GM18498 (cell line): ENCODE measurements at regions not wholly inside any gene's neighbourhood (a gene's known extent, or its start where the extent isn't known, plus 50 kb on each side); places are given as distances from the start of the nearest gene placed in this dataset.

Source experiments
- ATAC-seq: cut with Tn5 transposase; IDR thresholded peaks from one replicate; pipeline ENCODE4 v1.9.1; 2021; ENCODE audit warnings: mild to moderate bottlenecking, moderate library complexity; ENCODE audit not compliant: unreplicated experiment

GRCh38 chr15:61499376-61499775 lies 270.3 kb upstream of the RORA start:
- ATAC-seq: no peak

GRCh38 chr15:61489571-61489970 lies 260.5 kb upstream of the RORA start:
- ATAC-seq: no peak

DNA sequence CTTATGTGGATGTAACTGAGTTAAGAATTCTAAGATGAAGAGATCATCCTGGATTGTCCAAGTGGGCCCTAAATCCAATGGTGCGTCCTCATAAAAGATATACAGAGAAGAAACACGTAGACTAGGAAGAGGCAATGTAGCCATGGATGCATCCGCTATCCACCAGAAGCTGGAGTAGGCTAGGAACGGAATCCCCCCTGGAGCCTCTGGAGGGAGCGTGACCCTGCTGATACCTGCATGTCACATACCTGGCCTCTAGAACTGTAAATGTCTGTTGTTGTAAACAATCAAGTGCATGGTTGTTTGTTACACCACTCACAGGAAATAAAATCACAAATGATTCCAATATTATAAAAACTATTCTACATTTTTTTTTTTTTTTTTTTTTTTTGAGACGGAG lies 254.5 kb upstream of the RORA start:
- ATAC-seq: no peak

- no peak for ATAC-seq
Measured at GRCh38 chr15:61481886-61482285, 252.8 kb upstream of the RORA start.

DNA sequence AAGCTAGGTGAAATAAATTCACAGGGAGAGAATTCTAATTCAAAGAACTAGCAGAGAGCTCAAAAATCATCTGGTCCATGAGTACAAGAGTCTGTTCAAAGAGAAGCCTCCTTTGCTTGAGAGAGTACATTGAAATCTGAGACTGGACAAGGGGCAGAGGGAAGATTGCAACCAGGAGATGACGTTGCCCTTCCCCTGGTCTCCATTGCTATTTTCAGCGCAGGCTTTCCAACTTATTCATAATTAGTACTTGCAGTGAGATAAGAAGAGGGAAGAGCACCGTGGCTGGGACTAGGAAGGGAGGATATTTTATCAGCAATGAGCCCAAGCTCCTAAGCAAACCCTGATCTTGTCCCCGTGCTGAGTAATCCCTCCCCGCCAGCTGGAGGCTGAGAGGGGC lies 251.8 kb upstream of the RORA start:
- no peak for ATAC-seq

DNA sequence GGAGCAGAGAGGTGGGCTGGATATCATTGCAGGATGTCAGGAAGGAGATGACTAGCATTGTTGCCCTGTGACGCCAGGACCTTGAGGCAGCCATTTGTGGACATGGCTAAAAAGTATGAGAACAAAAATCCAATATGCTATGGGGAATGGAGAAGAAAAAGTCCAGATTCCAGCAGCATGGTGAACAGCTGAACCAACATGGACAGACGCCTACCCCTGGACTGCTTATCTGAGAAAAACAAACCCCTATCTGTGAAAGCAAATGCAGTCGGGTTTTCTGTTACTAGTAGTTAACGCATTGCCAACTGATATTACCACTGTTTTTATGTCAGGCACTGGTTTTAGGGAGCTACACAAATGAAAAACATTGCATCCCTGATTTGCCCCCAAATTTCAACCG lies 251.2 kb upstream of the RORA start:
- ATAC-seq: no peak

- no peak for ATAC-seq
Measured at GRCh38 chr15:61479613-61480012, 250.5 kb upstream of the RORA start.

GRCh38 chr15:61476741-61477140 lies 247.6 kb upstream of the RORA start:
- no peak for ATAC-seq

DNA sequence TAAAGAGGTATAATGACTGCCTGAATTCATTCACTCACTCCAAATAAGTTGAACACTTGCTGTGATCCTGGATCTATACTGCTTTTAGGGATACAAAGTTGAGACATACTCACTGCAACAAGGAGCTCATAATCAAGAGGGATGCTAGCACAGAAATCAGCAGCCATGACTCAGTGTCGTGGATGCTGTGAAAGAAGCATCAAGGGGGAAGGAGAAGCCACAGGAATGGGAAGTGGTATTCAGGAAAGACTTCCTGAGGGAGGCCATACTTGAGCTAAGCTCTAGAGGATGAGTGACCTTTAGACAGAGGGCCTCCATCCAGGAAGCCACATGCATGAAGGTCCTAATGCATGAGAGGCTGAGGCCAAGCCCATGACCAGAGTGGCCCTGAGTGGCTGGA lies 245.7 kb upstream of the RORA start:
- ATAC-seq: no peak

- no peak for ATAC-seq
Measured at GRCh38 chr15:61467823-61468222, 238.7 kb upstream of the RORA start.

DNA sequence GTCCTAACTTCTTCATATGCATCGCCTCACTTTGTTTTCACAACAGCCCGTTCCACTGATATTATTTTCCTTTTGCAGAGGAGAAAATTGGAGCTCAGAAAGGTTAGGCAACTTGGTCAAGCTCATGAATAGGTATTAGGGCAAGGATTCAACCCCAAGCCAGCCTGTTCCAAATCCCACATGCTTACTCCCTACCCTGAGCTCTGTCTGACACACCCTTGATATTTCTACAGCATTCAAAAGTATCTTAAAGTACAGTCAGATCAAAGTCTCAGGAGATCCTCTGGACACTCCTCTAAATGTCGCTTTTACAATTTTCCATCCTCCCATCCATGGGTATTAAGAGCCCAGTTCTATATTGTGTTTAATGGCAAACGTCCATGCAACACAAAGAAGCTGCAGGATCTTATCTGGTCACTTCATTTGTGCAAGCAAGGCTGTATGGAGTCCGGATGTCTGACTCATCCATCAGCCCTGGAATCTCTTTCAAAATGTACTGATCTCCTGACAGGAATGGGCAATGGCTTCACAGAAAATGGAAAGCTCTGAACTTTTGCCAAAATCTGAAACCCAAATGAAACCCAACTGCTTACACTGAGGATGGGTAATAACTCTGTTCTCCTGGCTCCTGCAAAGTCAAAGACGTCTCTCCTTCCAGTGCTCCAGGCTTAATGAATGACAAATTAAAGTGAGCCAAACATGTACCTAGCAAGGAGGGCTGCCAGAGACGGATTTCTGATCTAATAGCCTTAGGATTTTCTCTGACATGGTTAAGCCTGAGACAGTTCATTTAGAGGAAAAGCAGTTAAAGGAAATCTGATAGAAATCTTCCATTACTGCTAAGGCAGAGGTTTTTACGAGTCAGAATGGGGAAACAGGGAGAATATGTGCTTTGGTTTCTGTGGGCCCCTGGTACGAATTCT lies 230.9 kb upstream of the RORA start:
- ATAC-seq: no peak

DNA sequence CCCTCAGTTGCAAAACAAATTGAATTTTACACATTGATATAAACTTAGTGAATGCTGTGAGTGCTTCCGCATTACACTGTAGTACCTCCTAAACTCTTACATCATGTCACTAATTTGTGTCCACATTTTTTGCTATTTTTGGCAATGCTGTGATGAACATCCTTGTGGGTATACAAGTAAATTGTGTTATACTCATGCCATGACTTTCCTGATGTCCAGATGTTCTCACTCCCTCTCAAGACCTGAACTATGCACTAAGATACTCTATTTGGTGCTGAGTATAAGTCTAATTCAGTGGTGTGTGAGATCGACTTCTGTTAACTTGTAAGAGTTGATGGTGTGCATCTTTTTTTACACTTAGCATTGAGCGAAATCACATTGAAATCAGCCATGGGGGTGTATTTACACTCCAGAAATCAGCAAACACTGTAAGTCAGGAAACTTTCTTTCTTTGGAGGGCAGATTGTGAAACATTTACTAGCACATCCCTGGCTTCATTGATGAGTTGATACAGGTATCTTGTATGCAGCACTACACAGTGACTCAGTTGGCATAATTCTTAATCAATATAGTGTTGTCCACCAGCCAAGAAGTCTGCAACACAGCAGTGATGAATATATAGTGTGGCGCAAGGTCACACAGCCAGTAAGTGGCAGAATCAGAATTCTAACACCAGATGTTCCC lies 228.1 kb upstream of the RORA start:
- ATAC-seq: no peak

DNA sequence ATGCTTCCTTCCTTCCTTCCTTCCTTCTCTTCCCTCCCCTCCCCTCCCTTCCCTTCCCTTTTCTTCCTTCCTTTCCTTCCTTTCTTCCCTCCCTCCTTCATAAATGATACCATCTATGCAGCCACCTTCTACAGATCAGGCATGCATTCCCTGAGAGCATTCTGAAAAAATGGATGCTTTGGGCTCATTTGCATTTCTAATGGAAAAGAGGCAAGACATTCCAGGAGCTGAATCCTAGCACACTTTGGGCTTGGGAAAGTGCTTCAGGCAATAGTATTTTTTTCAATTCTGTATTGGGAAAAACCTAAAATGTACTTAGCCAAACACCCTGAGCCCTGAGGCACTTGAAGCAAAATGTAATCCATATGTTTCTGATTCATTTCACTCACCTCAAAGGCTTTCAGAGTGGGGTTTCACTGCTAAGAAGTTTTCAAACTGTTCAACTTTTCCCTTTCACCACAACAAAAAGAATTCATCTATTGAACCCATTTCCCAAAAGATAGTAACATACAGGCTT lies 220.1 kb upstream of the RORA start:
- ATAC-seq: no peak

DNA sequence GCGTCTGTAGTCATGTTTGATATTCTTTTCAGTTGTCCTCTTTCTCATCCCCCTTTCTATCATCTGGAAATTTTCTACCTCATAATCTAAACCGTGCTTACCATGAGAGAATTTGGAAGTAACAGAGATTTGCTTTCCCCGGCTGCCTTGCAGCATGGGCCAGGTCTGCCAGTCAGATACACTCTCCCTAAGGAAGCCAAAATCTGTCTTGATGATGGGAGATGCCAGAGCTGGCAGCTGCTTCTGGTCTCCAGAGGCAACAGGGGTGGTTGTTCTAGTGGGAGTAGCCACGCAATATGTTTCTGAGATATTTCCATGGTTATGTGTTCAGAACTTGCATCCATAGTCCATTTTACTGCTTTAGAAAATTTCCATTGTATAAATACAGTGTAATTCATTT lies 218.9 kb upstream of the RORA start:
- no peak for ATAC-seq

DNA sequence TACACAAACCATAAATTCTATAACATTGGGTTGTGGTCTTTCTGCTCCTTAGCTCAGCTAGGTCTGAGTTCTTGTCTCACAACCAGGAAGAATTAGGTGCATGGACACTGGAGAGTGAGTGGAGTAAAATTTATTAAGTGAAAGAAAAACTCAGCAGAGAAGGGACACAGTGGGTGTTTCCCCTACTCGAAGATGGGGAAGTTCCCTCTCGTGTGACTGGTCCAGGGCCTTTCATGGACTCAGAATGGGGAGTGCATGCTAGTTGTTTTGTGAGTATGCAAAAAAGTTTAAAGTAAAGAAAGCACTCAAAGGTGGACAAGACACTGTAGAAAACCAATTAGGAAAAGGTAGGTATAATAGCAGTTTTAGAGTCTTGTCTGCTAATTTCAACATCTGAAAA lies 215.5 kb upstream of the RORA start:
- no peak for ATAC-seq

- ATAC-seq: no peak
Measured at GRCh38 chr15:61442821-61443220, 213.7 kb upstream of the RORA start.

DNA sequence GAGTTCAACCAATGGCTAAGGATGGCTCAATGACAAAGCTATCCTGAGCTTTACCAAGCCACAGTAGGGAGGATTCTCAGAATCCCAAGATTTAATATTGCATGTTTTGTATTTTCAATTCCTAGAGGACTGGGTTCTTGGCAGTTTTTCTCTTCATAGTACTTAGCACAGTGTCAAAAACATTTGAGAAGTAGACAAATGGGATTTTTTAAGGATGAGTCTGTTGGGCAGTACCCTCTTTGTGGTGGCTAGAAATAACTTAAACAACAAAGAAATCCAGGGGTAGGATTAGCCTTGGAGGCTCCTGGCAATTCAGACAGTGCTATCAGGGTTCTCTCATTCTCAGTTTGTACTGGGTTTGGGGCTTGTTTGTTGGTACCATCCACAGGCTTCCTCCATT lies 212.8 kb upstream of the RORA start:
- ATAC-seq: no peak

DNA sequence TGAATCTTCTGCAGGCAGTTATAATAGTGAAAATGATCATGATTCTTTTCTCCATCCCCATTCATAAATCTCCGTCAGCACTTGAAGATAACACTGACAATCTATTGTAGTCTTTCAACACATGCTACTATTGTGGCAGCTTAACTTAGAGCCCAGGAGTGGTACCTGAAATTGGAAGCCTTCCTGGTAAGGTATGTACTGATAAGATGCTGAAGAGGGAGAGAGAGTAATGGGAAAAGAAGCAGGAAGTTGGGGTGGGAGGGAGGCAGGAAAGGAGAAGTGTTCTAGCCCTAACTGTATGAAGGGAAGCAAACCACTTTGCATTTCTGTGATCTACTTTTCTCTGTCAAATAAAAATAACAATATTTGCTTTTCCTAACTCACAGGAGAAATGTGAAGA lies 197.4 kb upstream of the RORA start:
- no peak for ATAC-seq

GRCh38 chr15:61425934-61426333 lies 196.8 kb upstream of the RORA start:
- ATAC-seq: no peak

- no peak for ATAC-seq
Measured at GRCh38 chr15:61422773-61423172, 193.7 kb upstream of the RORA start.

- no peak for ATAC-seq
Measured at GRCh38 chr15:61421938-61422337, 192.8 kb upstream of the RORA start.

- ATAC-seq: no peak
Measured at GRCh38 chr15:61421470-61421869, 192.4 kb upstream of the RORA start.
